ENCODE measurements at regions not wholly inside any gene's neighbourhood (a gene's known extent, or its start where the extent isn't known, plus 50 kb on each side); places are given as distances from the start of the nearest gene placed in this dataset.

DNA sequence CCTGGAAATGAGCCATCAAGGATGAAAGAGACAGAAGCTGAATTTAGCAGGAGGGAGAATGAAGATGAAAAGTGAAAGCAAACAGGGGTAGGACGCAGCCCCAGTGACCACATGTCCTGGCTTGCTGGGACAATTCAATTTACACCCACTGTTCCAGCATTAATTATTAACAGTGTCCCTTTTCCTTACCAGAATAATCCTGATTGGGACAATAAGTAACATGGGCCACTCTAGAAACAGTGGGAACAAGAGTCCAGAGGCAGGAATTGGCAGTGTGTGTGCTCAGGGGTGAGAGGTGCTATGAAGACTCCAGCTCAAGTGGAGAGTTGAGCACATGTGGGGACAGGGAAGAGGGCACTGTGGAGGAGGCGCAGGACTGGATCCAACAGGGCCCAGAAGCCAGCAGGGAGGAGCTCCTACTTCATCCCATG lies 147.1 kb downstream of the C5orf15 start:
- Histone ChIP-seq H3K27ac (ENCODE audit: low read depth in 2 of 2, low read length in 2 of 2) (no peak overlapping the region), H3K4me1 (ENCODE audit: control insufficient read depth in 2 of 2, insufficient read depth in 2 of 2, low read length in 2 of 2) (no peaks in the 10 kb centered on the region), H3K9me3 (ENCODE audit: control insufficient read depth in 2 of 2, low read length in 2 of 2) (no peaks in the 10 kb centered on the region)

DNA sequence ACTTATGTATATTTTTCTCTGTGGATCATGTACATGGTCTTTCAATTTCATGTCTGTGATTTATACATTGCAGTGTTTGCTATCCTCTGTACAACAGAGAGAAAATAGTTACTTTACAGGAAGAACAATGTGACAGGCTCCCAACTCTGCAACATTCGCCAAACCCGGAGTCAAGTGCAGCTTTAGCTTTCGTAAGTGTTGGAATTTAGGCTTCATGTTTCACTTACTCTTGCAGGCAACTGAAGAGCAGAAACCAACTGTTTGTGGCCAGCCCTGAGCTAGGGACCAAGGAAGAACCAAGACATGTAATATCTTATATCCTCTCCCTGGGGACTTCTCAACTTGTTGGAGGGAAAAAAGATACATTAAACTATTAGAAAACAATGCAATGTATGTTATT lies 147.9 kb downstream of the C5orf15 start:
- Histone ChIP-seq H3K9me3 (ENCODE audit: control insufficient read depth in 2 of 2, low read length in 2 of 2) (no peaks in the 10 kb centered on the region), H3K4me3 (ENCODE audit: low read length in 2 of 2) (no peak overlapping the region), H3K27ac (ENCODE audit: low read depth in 2 of 2, low read length in 2 of 2) (no peak overlapping the region), H3K9ac (ENCODE audit: low read depth in 1 of 2, low read length in 2 of 2) (no peak overlapping the region), H3K36me3 (ENCODE audit: control insufficient read depth in 2 of 2, insufficient read depth in 2 of 2, low read length in 2 of 2) (no peaks in the 10 kb centered on the region), H3K27me3 (ENCODE audit: control insufficient read depth in 2 of 2, insufficient read depth in 2 of 2, low read length in 2 of 2) (peaks cover 2 to 4% of the 10 kb centered on the region in 2 donors), H3K4me1 (ENCODE audit: control insufficient read depth in 2 of 2, insufficient read depth in 2 of 2, low read length in 2 of 2) (no peaks in the 10 kb centered on the region)

More for the DNA sequence above, 147.1 kb downstream of the C5orf15 start:
- Histone ChIP-seq H3K27me3 (ENCODE audit: control insufficient read depth in 2 of 2, insufficient read depth in 2 of 2, low read length in 2 of 2) (peaks cover 2 to 4% of the 10 kb centered on the region in 2 donors), H3K36me3 (ENCODE audit: control insufficient read depth in 2 of 2, insufficient read depth in 2 of 2, low read length in 2 of 2) (no peaks in the 10 kb centered on the region), H3K9ac (ENCODE audit: low read depth in 1 of 2, low read length in 2 of 2) (no peak overlapping the region), H3K4me3 (ENCODE audit: low read length in 2 of 2) (no peak overlapping the region)

DNA sequence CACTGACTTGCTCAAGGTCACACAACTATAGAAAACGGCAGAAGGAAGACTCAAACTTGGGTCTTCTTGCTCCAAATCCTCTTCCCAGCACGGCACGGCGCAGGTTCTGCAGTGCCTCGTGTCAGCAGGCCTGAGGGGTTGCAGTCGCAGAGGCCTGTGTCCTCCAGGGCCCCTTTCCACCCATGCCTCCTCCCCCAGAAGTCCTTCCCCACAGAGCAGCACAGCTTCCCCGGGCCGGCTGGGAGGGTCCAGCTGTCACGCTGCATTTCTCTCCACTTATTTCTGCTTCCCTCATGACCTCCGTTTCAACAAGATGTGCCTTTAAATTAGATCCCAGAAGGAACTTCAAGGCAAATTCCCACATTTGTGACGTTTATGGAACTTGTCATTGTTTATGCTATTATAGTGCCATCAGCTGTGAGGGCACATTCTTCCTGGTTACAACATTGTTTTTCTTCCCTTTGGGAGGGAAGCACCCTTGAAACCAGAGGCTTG lies 148.4 kb downstream of the C5orf15 start:
- Histone ChIP-seq H3K4me3 (ENCODE audit: low read length in 2 of 2) (no peak overlapping the region), H3K9me3 (ENCODE audit: control insufficient read depth in 2 of 2, low read length in 2 of 2) (no peaks in the 10 kb centered on the region), H3K36me3 (ENCODE audit: control insufficient read depth in 2 of 2, insufficient read depth in 2 of 2, low read length in 2 of 2) (no peaks in the 10 kb centered on the region), H3K4me1 (ENCODE audit: control insufficient read depth in 2 of 2, insufficient read depth in 2 of 2, low read length in 2 of 2) (no peaks in the 10 kb centered on the region), H3K9ac (ENCODE audit: low read depth in 1 of 2, low read length in 2 of 2) (no peak overlapping the region), H3K27me3 (ENCODE audit: control insufficient read depth in 2 of 2, insufficient read depth in 2 of 2, low read length in 2 of 2) (peaks cover 2 to 4% of the 10 kb centered on the region in 2 donors), H3K27ac (ENCODE audit: low read depth in 2 of 2, low read length in 2 of 2) (no peak overlapping the region)

DNA sequence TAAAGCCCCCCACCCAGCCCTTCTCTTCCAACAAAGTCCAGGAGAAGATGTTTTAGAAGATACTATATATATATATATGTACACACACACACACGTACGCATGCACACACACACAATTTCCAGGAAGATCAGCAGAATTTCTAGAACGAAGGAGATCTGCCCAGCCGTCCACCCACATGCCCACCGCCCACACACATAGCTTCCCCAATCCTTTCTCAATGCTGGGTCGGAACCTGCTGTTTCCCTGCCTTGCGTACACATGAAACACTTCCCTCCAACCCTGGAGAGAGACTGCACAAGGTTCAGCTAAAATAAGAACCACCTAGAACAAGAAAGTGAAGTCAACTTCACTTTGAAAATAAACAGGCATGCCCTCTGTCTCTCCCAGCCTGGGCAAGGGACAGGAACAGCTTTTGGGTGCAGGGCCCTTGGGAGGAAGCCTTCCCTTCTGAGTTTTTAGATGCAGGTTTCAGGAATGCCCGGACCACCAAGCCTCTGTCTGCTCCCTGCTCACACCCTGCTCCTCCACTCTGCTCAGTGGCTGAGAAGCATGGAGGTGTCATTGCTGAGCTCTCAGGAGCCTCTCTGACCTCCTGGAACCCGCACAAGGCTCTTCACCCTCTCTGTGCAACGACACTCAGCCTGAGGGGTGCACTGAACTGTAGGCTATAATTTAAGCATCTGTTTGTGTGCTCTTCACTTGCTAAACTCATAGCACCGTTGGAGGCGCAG lies 149.4 kb downstream of the C5orf15 start:
- Histone ChIP-seq H3K9me3 (ENCODE audit: control insufficient read depth in 2 of 2, low read length in 2 of 2) (no peaks in the 10 kb centered on the region), H3K27me3 (ENCODE audit: control insufficient read depth in 2 of 2, insufficient read depth in 2 of 2, low read length in 2 of 2) (peaks cover 2 to 7% of the 10 kb centered on the region in 2 donors), H3K4me1 (ENCODE audit: control insufficient read depth in 2 of 2, insufficient read depth in 2 of 2, low read length in 2 of 2) (no peaks in the 10 kb centered on the region), H3K9ac (ENCODE audit: low read depth in 1 of 2, low read length in 2 of 2) (no peak overlapping the region), H3K4me3 (ENCODE audit: low read length in 2 of 2) (no peak overlapping the region), H3K27ac (ENCODE audit: low read depth in 2 of 2, low read length in 2 of 2) (no peak overlapping the region), H3K36me3 (ENCODE audit: control insufficient read depth in 2 of 2, insufficient read depth in 2 of 2, low read length in 2 of 2) (no peaks in the 10 kb centered on the region)

DNA sequence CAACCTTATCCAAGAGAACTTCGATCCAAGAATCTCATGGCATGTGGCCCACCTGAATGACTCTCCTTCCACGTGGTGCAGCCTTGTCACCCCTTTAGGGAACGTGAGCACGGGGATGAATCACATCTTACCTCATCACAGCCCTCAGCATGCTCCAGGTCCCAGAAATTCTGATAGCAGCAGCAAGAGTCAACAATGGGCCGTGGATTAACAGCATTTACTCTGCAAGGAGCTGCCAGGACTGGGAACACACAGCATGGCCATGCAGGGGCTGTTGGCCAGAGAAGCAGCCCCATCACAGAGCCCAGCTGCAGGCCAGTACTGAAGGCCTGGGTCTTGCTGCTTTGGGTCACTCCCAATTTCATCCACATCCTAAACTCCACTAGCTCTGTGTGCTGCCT lies 150.4 kb downstream of the C5orf15 start:
- Histone ChIP-seq H3K27ac (ENCODE audit: low read depth in 2 of 2, low read length in 2 of 2) (no peak overlapping the region), H3K9ac (ENCODE audit: low read depth in 1 of 2, low read length in 2 of 2) (no peak overlapping the region), H3K9me3 (ENCODE audit: control insufficient read depth in 2 of 2, low read length in 2 of 2) (no peaks in the 10 kb centered on the region), H3K4me3 (ENCODE audit: low read length in 2 of 2) (no peak overlapping the region), H3K27me3 (ENCODE audit: control insufficient read depth in 2 of 2, insufficient read depth in 2 of 2, low read length in 2 of 2) (peaks cover 2 to 12% of the 10 kb centered on the region in 2 donors), H3K36me3 (ENCODE audit: control insufficient read depth in 2 of 2, insufficient read depth in 2 of 2, low read length in 2 of 2) (no peaks in the 10 kb centered on the region), H3K4me1 (ENCODE audit: control insufficient read depth in 2 of 2, insufficient read depth in 2 of 2, low read length in 2 of 2) (no peaks in the 10 kb centered on the region)

DNA sequence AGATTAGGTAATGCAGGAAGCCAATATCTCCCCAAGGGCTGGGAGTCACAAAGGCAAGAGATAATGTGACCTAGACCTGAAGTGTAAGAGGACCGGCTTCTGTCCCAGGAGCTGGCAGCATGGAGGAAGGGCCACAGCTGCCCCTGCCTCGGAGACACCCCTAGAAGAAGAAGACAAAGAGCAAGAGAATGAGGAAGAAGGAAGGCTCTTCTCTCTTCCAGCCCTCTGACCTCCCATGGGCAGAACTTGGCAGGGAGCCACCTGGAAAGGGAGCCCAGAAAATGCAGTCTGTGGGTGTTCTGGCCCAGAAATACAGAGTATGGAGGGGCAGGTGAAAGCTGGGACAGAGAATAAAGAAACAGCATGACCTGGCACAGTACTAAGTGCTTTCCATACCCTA lies 151.0 kb downstream of the C5orf15 start:
- Histone ChIP-seq H3K27ac (ENCODE audit: low read depth in 2 of 2, low read length in 2 of 2) (no peak overlapping the region), H3K9me3 (ENCODE audit: control insufficient read depth in 2 of 2, low read length in 2 of 2) (no peaks in the 10 kb centered on the region), H3K9ac (ENCODE audit: low read depth in 1 of 2, low read length in 2 of 2) (no peak overlapping the region), H3K4me3 (ENCODE audit: low read length in 2 of 2) (no peak overlapping the region), H3K27me3 (ENCODE audit: control insufficient read depth in 2 of 2, insufficient read depth in 2 of 2, low read length in 2 of 2) (peaks cover 2 to 12% of the 10 kb centered on the region in 2 donors), H3K36me3 (ENCODE audit: control insufficient read depth in 2 of 2, insufficient read depth in 2 of 2, low read length in 2 of 2) (no peaks in the 10 kb centered on the region), H3K4me1 (ENCODE audit: control insufficient read depth in 2 of 2, insufficient read depth in 2 of 2, low read length in 2 of 2) (no peaks in the 10 kb centered on the region)

DNA sequence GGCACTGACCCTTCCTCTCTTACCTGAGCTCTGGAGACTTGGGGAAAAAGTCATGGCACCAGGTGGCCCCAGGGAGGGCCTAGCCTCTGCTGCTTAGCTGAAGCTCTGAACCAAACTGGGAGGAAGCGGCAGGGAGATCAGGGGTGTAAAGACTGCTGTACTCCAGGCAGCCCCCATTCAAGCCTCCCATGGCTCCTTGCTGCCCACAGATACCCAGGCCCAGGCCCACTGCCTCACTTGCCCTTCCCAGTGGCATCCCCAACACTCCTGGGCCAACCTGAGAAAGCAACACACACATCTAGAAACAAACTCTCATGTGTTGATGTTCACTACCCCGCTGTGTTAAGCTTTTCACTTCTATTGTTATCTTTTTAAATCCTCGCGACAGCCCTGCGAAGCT lies 151.6 kb downstream of the C5orf15 start:
- H3K9ac ChIP-seq (ENCODE audit: low read depth in 1 of 2, low read length in 2 of 2): no peak overlapping the region
- peaks cover 6 to 16% of the 10 kb centered on the region in 2 donors for H3K27me3 ChIP-seq (ENCODE audit: control insufficient read depth in 2 of 2, insufficient read depth in 2 of 2, low read length in 2 of 2)
- H3K36me3 ChIP-seq (ENCODE audit: control insufficient read depth in 2 of 2, insufficient read depth in 2 of 2, low read length in 2 of 2): no peaks in the 10 kb centered on the region
- H3K9me3 ChIP-seq (ENCODE audit: control insufficient read depth in 2 of 2, low read length in 2 of 2): no peaks in the 10 kb centered on the region
- H3K4me3 ChIP-seq (ENCODE audit: low read length in 2 of 2): no peak overlapping the region
- H3K4me1 ChIP-seq (ENCODE audit: control insufficient read depth in 2 of 2, insufficient read depth in 2 of 2, low read length in 2 of 2): no peaks in the 10 kb centered on the region
- H3K27ac ChIP-seq (ENCODE audit: low read depth in 2 of 2, low read length in 2 of 2): no peak overlapping the region

DNA sequence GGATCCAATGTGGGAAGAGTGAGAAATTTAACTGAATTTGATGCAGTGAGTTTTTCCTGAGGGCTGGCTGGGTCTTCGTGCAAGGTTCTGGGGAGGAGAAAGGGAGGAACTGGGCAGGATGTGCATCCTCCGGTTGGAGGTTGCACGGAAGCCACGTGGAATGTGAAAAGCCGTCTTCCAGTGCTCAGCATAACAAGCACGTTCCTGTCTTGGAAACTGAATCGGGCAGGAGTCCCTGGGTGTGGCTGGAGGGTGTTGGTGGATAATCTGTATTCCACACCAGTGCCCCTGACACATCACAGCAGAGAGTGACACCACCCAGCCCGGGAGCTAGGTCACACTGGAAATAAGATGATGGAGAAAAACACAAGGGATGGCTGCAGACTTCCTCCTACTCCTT lies 154.3 kb downstream of the C5orf15 start:
- H3K36me3 ChIP-seq (ENCODE audit: control insufficient read depth in 2 of 2, insufficient read depth in 2 of 2, low read length in 2 of 2): no peaks in the 10 kb centered on the region
- no peak overlapping the region for H3K4me3 ChIP-seq (ENCODE audit: low read length in 2 of 2)
- H3K9me3 ChIP-seq (ENCODE audit: control insufficient read depth in 2 of 2, low read length in 2 of 2): no peaks in the 10 kb centered on the region
- H3K9ac ChIP-seq (ENCODE audit: low read depth in 1 of 2, low read length in 2 of 2): no peak overlapping the region
- peaks cover 4 to 13% of the 10 kb centered on the region in 2 donors for H3K27me3 ChIP-seq (ENCODE audit: control insufficient read depth in 2 of 2, insufficient read depth in 2 of 2, low read length in 2 of 2)
- H3K27ac ChIP-seq (ENCODE audit: low read depth in 2 of 2, low read length in 2 of 2): no peak overlapping the region
- H3K4me1 ChIP-seq (ENCODE audit: control insufficient read depth in 2 of 2, insufficient read depth in 2 of 2, low read length in 2 of 2): no peaks in the 10 kb centered on the region

DNA sequence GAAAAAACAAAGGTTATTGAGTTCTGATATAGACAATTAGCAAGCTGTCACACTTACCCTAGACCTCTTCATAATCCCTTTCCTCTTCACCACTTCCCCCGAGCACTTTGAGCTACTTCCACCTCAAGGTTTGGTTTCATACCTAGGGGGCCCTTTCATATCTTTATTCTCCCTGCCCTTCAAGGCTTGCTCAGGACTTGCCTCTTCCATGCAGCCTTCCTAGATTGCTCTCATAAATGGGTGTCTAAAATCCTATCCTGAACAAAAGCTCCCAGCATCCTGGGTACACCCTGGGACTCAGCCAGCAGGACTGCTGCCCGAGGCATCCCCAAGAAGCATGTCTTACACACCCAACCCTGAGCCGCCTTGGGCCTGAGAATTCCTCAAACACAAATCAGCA lies 157.3 kb downstream of the C5orf15 start:
- Histone ChIP-seq H3K4me1 (ENCODE audit: control insufficient read depth in 2 of 2, insufficient read depth in 2 of 2, low read length in 2 of 2) (no peaks in the 10 kb centered on the region), H3K4me3 (ENCODE audit: low read length in 2 of 2) (no peak overlapping the region), H3K27me3 (ENCODE audit: control insufficient read depth in 2 of 2, insufficient read depth in 2 of 2, low read length in 2 of 2) (peaks cover 7 to 13% of the 10 kb centered on the region in 2 donors), H3K9ac (ENCODE audit: low read depth in 1 of 2, low read length in 2 of 2) (no peak overlapping the region), H3K36me3 (ENCODE audit: control insufficient read depth in 2 of 2, insufficient read depth in 2 of 2, low read length in 2 of 2) (no peaks in the 10 kb centered on the region), H3K9me3 (ENCODE audit: control insufficient read depth in 2 of 2, low read length in 2 of 2) (no peaks in the 10 kb centered on the region), H3K27ac (ENCODE audit: low read depth in 2 of 2, low read length in 2 of 2) (no peak overlapping the region)

DNA sequence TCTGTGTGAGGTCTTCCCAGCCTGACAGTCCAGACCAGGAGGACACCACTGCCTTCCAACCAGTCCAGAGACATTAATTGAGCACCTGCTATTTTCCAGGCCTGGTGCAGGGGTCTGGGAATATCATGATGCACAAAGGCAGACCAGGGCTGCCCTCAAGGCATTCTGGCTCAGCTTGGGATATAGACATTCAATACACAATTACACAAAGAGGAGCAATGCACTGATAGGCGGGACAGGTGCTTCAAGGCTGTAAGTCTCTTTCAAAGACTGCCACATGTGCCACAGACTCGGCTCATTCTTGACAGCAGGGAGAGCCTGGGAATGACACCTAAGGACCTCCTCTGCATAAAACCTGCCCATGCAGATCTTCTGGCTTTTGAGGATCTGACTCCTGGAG lies 158.6 kb downstream of the C5orf15 start:
- H3K4me3 ChIP-seq (ENCODE audit: low read length in 2 of 2): no peak overlapping the region
- no peak overlapping the region for H3K9ac ChIP-seq (ENCODE audit: low read depth in 1 of 2, low read length in 2 of 2)
- H3K27me3 ChIP-seq (ENCODE audit: control insufficient read depth in 2 of 2, insufficient read depth in 2 of 2, low read length in 2 of 2): peaks cover 7 to 13% of the 10 kb centered on the region in 2 donors
- H3K9me3 ChIP-seq (ENCODE audit: control insufficient read depth in 2 of 2, low read length in 2 of 2): no peaks in the 10 kb centered on the region
- no peaks in the 10 kb centered on the region for H3K36me3 ChIP-seq (ENCODE audit: control insufficient read depth in 2 of 2, insufficient read depth in 2 of 2, low read length in 2 of 2)
- H3K4me1 ChIP-seq (ENCODE audit: control insufficient read depth in 2 of 2, insufficient read depth in 2 of 2, low read length in 2 of 2): no peaks in the 10 kb centered on the region
- no peak overlapping the region for H3K27ac ChIP-seq (ENCODE audit: low read depth in 2 of 2, low read length in 2 of 2)

All from mucosa of rectum (tissue), 2 donors.